Neural progenitor cell (in vitro differentiated cells): ENCODE measurements at regions not wholly inside any gene's neighbourhood (a gene's known extent, or its start where the extent isn't known, plus 50 kb on each side); places are given as distances from the start of the nearest gene placed in this dataset.

Experiments used
- DNase-seq: peaks from one replicate; pipeline ENCODE4 v3.0.0-alpha.2; 2016; ENCODE audit warnings: low spot score
- H2AFZ ChIP-seq: fragments of 200-600 bp; sonication (generic); replicated peaks from 2 replicates; pipeline ENCODE4 v1.6.1; 2016; ENCODE audit warnings: antibody characterized with exemption
- H3F3A ChIP-seq: fragments of 200-600 bp; sonication (generic); 2 replicates; pipeline ENCODE4 v1.6.1; 2016; ENCODE audit warnings: antibody characterized with exemption, low read depth
- H3K27ac ChIP-seq: fragments of 200-600 bp; sonication (generic); 2 replicates; pipeline ENCODE4 v1.5.1; 2016; ENCODE audit warnings: mild to moderate bottlenecking
- H3K27me3 ChIP-seq: fragments of 200-600 bp; sonication (generic); 2 replicates; pipeline ENCODE4 v1.6.1; 2016; ENCODE audit warnings: mild to moderate bottlenecking, moderate library complexity
- H3K36me3 ChIP-seq: fragments of 200-600 bp; sonication (generic); 2 replicates; pipeline ENCODE4 v1.5.1; 2016
- H3K4me1 ChIP-seq: fragments of 200-600 bp; sonication (generic); 2 replicates; pipeline ENCODE4 v1.6.1; 2016; ENCODE audit warnings: mixed run types
- H3K4me2 ChIP-seq: fragments of 200-600 bp; sonication (generic); 2 replicates; pipeline ENCODE4 v1.6.1; 2016
- H3K4me3 ChIP-seq: fragments of 200-600 bp; sonication (generic); 2 replicates; pipeline ENCODE4 v1.5.1; 2016
- H3K79me2 ChIP-seq: fragments of 200-600 bp; sonication (generic); 2 replicates; pipeline ENCODE4 v1.6.1; 2016; ENCODE audit warnings: low read depth
- H3K9ac ChIP-seq: fragments of 200-600 bp; sonication (generic); 2 replicates; pipeline ENCODE4 v1.6.1; 2016
- H3K9me3 ChIP-seq: fragments of 200-600 bp; sonication (generic); 2 replicates; pipeline ENCODE4 v1.5.1; 2016; ENCODE audit warnings: low read depth
- H4K20me1 ChIP-seq: fragments of 200-600 bp; sonication (generic); 2 replicates; pipeline ENCODE4 v1.6.1; 2016; ENCODE audit warnings: low read depth
- H3K27ac Mint-ChIP-seq: 3 replicates; pipeline ENCODE4 v1.8.0; 2021; ENCODE audit warnings: mixed read lengths
- H3K27me3 Mint-ChIP-seq: 2 replicates; pipeline ENCODE4 v1.8.0; 2022; ENCODE audit warnings: low read depth, mild to moderate bottlenecking, inconsistent platforms, moderate library complexity, mixed read lengths; ENCODE audit not compliant: insufficient read depth
- H3K36me3 Mint-ChIP-seq: 3 replicates; pipeline ENCODE4 v1.8.0; 2021; ENCODE audit warnings: mixed read lengths
- H3K4me1 Mint-ChIP-seq: 3 replicates; pipeline ENCODE4 v1.8.0; 2021; ENCODE audit warnings: mixed read lengths
- H3K4me3 Mint-ChIP-seq: 3 replicates; pipeline ENCODE4 v1.8.0; 2021; ENCODE audit warnings: mild to moderate bottlenecking, moderate library complexity, mixed read lengths
- H3K9me3 Mint-ChIP-seq: 3 replicates; pipeline ENCODE4 v1.8.0; 2020; ENCODE audit warnings: mixed read lengths
- EZH2 ChIP-seq: fragments of 200-600 bp; sonication (generic); IDR thresholded peaks from 2 replicates; pipeline ENCODE4 v1.6.1; 2017; ENCODE audit warnings: antibody characterized with exemption, mild to moderate bottlenecking, moderate library complexity
- EZH2phosphoT487 ChIP-seq: fragments of 200-600 bp; sonication (generic); IDR thresholded peaks from 2 replicates; pipeline ENCODE4 v1.6.1; 2017; ENCODE audit warnings: antibody characterized with exemption
- TF ChIP-seq, protein P1 (sequence below): fragments of 200-600 bp; sonication (generic); IDR thresholded peaks from 2 replicates; pipeline ENCODE4 v1.5.1; 2017; ENCODE audit warnings: antibody characterized with exemption, mild to moderate bottlenecking

GRCh38 chr15:69510556-69510955 lies 57.9 kb downstream of the RPLP1 start:
- no peaks in the 10 kb centered on the region for H3K36me3 ChIP-seq
- no peak overlapping the region for H3K4me3 Mint-ChIP-seq
- no peak overlapping the region for H3K27ac Mint-ChIP-seq
- H2AFZ ChIP-seq: no peak overlapping the region
- no peaks in the 10 kb centered on the region for H3K27me3 ChIP-seq
- peaks cover 22% of the 10 kb centered on the region for H3K4me1 Mint-ChIP-seq
- peaks cover 21% of the 10 kb centered on the region for H3K27me3 Mint-ChIP-seq
- no peaks in the 10 kb centered on the region for H3F3A ChIP-seq
- H3K36me3 Mint-ChIP-seq: no peaks in the 10 kb centered on the region
- no peaks in the 10 kb centered on the region for H3K79me2 ChIP-seq
- peaks cover 5% of the 10 kb centered on the region for H3K9me3 Mint-ChIP-seq
- no peak overlapping the region for H3K27ac ChIP-seq
- H3K4me2 ChIP-seq: no peak overlapping the region
- no peak for DNase-seq
- H4K20me1 ChIP-seq: no peaks in the 10 kb centered on the region
- no peak overlapping the region for H3K9ac ChIP-seq
- TF ChIP-seq EZH2 (no peak), EZH2phosphoT487 (no peak)
- TF ChIP-seq, protein P1, sequence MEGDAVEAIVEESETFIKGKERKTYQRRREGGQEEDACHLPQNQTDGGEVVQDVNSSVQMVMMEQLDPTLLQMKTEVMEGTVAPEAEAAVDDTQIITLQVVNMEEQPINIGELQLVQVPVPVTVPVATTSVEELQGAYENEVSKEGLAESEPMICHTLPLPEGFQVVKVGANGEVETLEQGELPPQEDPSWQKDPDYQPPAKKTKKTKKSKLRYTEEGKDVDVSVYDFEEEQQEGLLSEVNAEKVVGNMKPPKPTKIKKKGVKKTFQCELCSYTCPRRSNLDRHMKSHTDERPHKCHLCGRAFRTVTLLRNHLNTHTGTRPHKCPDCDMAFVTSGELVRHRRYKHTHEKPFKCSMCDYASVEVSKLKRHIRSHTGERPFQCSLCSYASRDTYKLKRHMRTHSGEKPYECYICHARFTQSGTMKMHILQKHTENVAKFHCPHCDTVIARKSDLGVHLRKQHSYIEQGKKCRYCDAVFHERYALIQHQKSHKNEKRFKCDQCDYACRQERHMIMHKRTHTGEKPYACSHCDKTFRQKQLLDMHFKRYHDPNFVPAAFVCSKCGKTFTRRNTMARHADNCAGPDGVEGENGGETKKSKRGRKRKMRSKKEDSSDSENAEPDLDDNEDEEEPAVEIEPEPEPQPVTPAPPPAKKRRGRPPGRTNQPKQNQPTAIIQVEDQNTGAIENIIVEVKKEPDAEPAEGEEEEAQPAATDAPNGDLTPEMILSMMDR: no peak
- H3K4me3 ChIP-seq: no peak overlapping the region
- no peaks in the 10 kb centered on the region for H3K4me1 ChIP-seq
- no peaks in the 10 kb centered on the region for H3K9me3 ChIP-seq

DNA sequence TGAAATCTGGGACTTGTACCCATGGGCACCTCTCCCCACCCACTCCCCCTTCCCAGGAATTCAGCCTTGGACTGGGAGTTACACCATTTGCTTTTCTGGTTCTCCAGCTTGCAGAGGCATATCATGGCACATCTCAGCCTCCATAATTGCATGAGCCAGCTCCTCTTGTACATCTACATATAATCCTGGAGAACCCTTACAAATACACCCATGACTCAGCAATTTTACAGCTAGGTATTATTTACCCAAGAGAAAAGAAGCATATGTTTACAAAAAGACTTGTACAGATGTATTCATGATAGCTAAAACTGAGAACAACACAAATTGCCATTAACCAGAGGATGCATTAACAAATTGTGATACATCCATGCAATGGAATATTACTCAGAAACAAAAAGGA lies 58.4 kb downstream of the RPLP1 start:
- no peaks in the 10 kb centered on the region for H3K4me1 ChIP-seq
- no peak overlapping the region for H2AFZ ChIP-seq
- Mint-ChIP-seq H3K27me3 (peaks cover 16% of the 10 kb centered on the region), H3K4me3 (no peak overlapping the region), H3K4me1 (peaks cover 17% of the 10 kb centered on the region), H3K9me3 (peaks cover 5% of the 10 kb centered on the region), H3K27ac (no peak overlapping the region), H3K36me3 (no peaks in the 10 kb centered on the region)
- H3K36me3 ChIP-seq: no peaks in the 10 kb centered on the region
- no peaks in the 10 kb centered on the region for H4K20me1 ChIP-seq
- no peaks in the 10 kb centered on the region for H3K27me3 ChIP-seq
- no peak overlapping the region for H3K4me2 ChIP-seq
- DNase-seq: no peak
- H3K9ac ChIP-seq: no peak overlapping the region
- no peak overlapping the region for H3K27ac ChIP-seq
- H3F3A ChIP-seq: no peaks in the 10 kb centered on the region
- H3K79me2 ChIP-seq: no peaks in the 10 kb centered on the region
- no peaks in the 10 kb centered on the region for H3K9me3 ChIP-seq
- TF ChIP-seq EZH2phosphoT487 (no peak), EZH2 (no peak)
- TF ChIP-seq, protein P1: no peak
- no peak overlapping the region for H3K4me3 ChIP-seq

DNA sequence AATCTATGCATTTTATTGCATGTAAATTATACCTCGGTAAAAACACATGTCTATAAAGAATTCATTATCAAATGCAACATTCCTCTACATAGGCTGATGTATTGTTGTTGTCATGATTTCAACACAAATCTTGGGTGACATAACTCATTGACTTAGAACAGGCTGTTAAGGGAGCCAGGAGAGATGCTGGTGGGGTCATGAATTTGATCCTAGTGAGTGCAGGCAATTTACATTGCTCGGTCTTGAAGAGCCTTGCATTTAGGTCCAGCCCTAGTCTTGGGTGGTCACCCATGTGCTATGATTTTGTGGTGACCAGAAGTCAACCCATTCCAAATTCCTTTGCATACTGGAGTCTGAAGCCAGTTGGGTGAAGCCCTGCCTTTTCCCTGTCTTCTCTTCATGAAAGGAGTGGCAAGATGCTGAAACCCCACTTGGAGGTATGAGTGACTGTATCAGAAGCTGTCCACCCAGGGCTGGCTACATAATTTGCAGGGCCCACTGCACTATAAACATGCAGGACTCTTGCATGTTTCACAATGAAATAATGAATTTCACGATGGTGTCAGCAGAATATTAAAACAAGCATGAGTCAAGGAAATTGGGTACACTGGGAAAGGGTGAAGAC lies 59.2 kb downstream of the RPLP1 start:
- Histone ChIP-seq H3K9ac (no peak overlapping the region), H3F3A (no peaks in the 10 kb centered on the region), H3K4me1 (peaks cover 2% of the 10 kb centered on the region), H3K79me2 (no peaks in the 10 kb centered on the region), H3K4me3 (no peak overlapping the region), H3K9me3 (no peaks in the 10 kb centered on the region), H3K36me3 (no peaks in the 10 kb centered on the region), H4K20me1 (no peaks in the 10 kb centered on the region), H3K27ac (no peak overlapping the region), H3K4me2 (no peak overlapping the region), H2AFZ (no peak overlapping the region), H3K27me3 (no peaks in the 10 kb centered on the region)
- Mint-ChIP-seq H3K36me3 (no peaks in the 10 kb centered on the region), H3K9me3 (peaks cover 5% of the 10 kb centered on the region), H3K4me3 (no peak overlapping the region), H3K27me3 (peaks cover 16% of the 10 kb centered on the region), H3K4me1 (peaks cover 15% of the 10 kb centered on the region), H3K27ac (no peak overlapping the region)
- no peak for TF ChIP-seq EZH2
- TF ChIP-seq, protein P1: no peak
- no peak for DNase-seq
